GM12878 (cell line): ENCODE measurements at regions not wholly inside any gene's neighbourhood (a gene's known extent, or its start where the extent isn't known, plus 50 kb on each side); places are given as distances from the start of the nearest gene placed in this dataset.
"Not testable (repeated sequence)": the region's sequence is repeated elsewhere in the genome, so short reads cannot be mapped to it uniquely, and the experiment has no call there.

ENCODE experiments used
- ATAC-seq: fragments of 200-7000 bp; cut with Tn5 transposase; 3 replicates; pipeline ENCODE4 v1.9.1; 2020; ENCODE audit warnings: mild to moderate bottlenecking, moderate library complexity
- BruUV-seq: library from RNA; stranded (reverse); fragments of 400-500 nt; replicated peaks from 2 replicates; lab custom pipeline; 2021; lab: Mats Ljungman, UMichigan
- CTCF ChIA-PET: fragments of 300-600 bp; sonication (Branson Sonifier 250); formaldehyde crosslinking; extraction: SDS; loops from one replicate; lab custom pipeline; 2021; ENCODE audit warnings: inconsistent platforms; lab: Yijun Ruan, JAX
- POLR2A ChIA-PET: fragments of 350-600 bp; formaldehyde crosslinking; extraction: SDS; loops from one replicate; lab custom pipeline; 2021; ENCODE audit warnings: inconsistent platforms; lab: Charles Lee
- RAD21 ChIA-PET: fragments of 300-600 bp; sonication (Branson Sonifier 250); formaldehyde crosslinking; loops from one replicate; lab custom pipeline; 2023; ENCODE audit warnings: antibody characterized with exemption; ENCODE audit not compliant: unreplicated experiment; lab: Charles Lee
- SMC1A ChIA-PET: fragments of 300-600 bp; sonication (Branson Sonifier 250); formaldehyde crosslinking; loops from one replicate; lab custom pipeline; 2023; ENCODE audit not compliant: unreplicated experiment, uncharacterized antibody; lab: Charles Lee
- DNase-seq: peaks from one replicate; pipeline ENCODE4 v3.0.0-alpha.2; 2011; ENCODE audit warnings: low read depth, low spot score
- FAIRE-seq: peaks from 3 replicates; lab custom pipeline; 2011; peaks lifted over from hg19 to GRCh38; lab: Jason Lieb, UNC
- H2AFZ ChIP-seq: 2 replicates; pipeline ENCODE4 v1.6.0; 2011; ENCODE audit warnings: low read depth, low read length, control low read depth; ENCODE audit not compliant: control insufficient read depth
- H3K27ac ChIP-seq: 2 replicates; pipeline ENCODE4 v1.5.1; 2011; ENCODE audit warnings: control low read depth; ENCODE audit not compliant: control insufficient read depth, insufficient read depth
- H3K27me3 ChIP-seq, 2 experiments: replicated peaks in 1 of 2; 2 replicates each; pipeline versions ENCODE4 v1.6.0 to v1.6.1; 2011; ENCODE audit warnings: low read length in 1 of 2; ENCODE audit not compliant: control insufficient read depth in 2 of 2, insufficient read depth in 2 of 2
- H3K36me3 ChIP-seq, 2 experiments: 2 replicates each; pipeline ENCODE4 v1.5.1; 2011; ENCODE audit warnings: low read length in 1 of 2; ENCODE audit not compliant: control insufficient read depth in 2 of 2, insufficient read depth in 2 of 2
- H3K4me1 ChIP-seq: 2 replicates; pipeline ENCODE4 v1.6.1; 2011; ENCODE audit warnings: mild to moderate bottlenecking, low read length, moderate library complexity, mixed read lengths; ENCODE audit not compliant: control insufficient read depth, insufficient read depth
- H3K4me2 ChIP-seq: 2 replicates; pipeline ENCODE4 v1.6.0; 2011; ENCODE audit warnings: control low read depth; ENCODE audit not compliant: control insufficient read depth, insufficient read depth
- H3K4me3 ChIP-seq: fragments of 200-600 bp; sonication (generic); 2 replicates; pipeline ENCODE4 v1.5.1; 2016
- H3K79me2 ChIP-seq: 2 replicates; pipeline ENCODE4 v1.6.0; 2011; ENCODE audit warnings: low read length; ENCODE audit not compliant: control insufficient read depth, insufficient read depth
- H3K9ac ChIP-seq: 2 replicates; pipeline ENCODE4 v1.8.0; 2011; ENCODE audit warnings: low read length, control low read depth, mixed read lengths; ENCODE audit not compliant: control insufficient read depth, insufficient read depth
- H3K9me3 ChIP-seq: replicated peaks from 3 replicates; pipeline ENCODE4 v1.5.1; 2011; ENCODE audit warnings: mild to moderate bottlenecking, low read length; ENCODE audit not compliant: control insufficient read depth, insufficient read depth
- H4K20me1 ChIP-seq: 2 replicates; pipeline ENCODE4 v1.6.0; 2011; ENCODE audit not compliant: control insufficient read depth, insufficient read depth
- in situ Hi-C: fragments of 300-500 bp; cut with MboI; formaldehyde crosslinking; loops from 9 replicates; pipeline ENCODE4 v1.14.3; 2018; ENCODE audit warnings: mixed read lengths
- intact Hi-C: fragments of 100-400 bp; cut with micrococcal nuclease; formaldehyde crosslinking; loops from one replicate; pipeline ENCODE4 v1.14.2; 2022; ENCODE audit not compliant: unreplicated experiment

DNA sequence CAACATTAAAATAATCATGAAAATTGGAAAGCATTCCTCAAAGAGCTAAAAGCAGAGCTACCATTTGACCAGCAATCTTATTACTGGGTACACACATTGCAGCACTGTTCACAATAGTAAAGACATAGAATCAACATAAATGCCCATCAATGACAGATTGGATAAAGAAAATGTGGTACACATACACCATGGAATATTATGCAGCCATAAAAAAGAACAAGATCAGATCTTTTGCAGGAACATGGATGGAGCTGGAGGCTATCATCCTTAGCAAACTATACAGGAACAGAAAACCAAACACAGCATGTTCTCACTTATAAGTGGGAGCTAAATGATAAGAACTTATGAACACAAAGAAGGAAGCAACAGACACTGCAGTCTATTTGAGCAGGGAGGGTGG is 52.8 kb upstream of the UNC5A start:
- BruUV-seq, H3K79me2 ChIP-seq, ATAC-seq, H2AFZ ChIP-seq, H3K4me3 ChIP-seq, H3K27me3 ChIP-seq, H3K9ac ChIP-seq, H4K20me1 ChIP-seq, FAIRE-seq, DNase-seq, H3K36me3 ChIP-seq, intact Hi-C loops, H3K27ac ChIP-seq, H3K4me1 ChIP-seq, SMC1A ChIA-PET, POLR2A ChIA-PET, RAD21 ChIA-PET, H3K4me2 ChIP-seq, in situ Hi-C loops, H3K9me3 ChIP-seq: not testable (repeated sequence)
- CTCF ChIA-PET, result interaction anchor here (1.8 kb wide), 1 partner anchor 97 kb away, joined by 5 read pairs; no protein-coding TSS in a partner anchor
